H1 (cell line): ENCODE measurements at regions not wholly inside any gene's neighbourhood (a gene's known extent, or its start where the extent isn't known, plus 50 kb on each side); places are given as distances from the start of the nearest gene placed in this dataset.
A peak's percentile ranks its signal among the peaks of the same experiment; 100 is the strongest.

Experiments
- CTCF ChIA-PET: fragments of 300-600 bp; sonication (Branson Sonifier 250); formaldehyde crosslinking; loops from one replicate; lab custom pipeline; 2021; ENCODE audit not compliant: partially characterized antibody; lab: Charles Lee
- POLR2A ChIA-PET: fragments of 300-600 bp; sonication (Branson Sonifier 250); formaldehyde crosslinking; loops from one replicate; lab custom pipeline; 2021; ENCODE audit warnings: inconsistent platforms; ENCODE audit not compliant: partially characterized antibody; lab: Charles Lee
- DNase-seq, 2 experiments: peaks; one replicate each; pipeline versions ENCODE4 v3.0.0 to v3.0.0-alpha.2; 2010 to 2022; ENCODE audit warnings: low spot score in 2 of 2, low read depth in 1 of 2, mixed read lengths in 1 of 2
- FAIRE-seq: peaks from 2 replicates; lab custom pipeline; 2011; peaks lifted over from hg19 to GRCh38; lab: Jason Lieb, UNC
- H2AFZ ChIP-seq: 2 replicates; pipeline ENCODE4 v1.8.1; 2012; ENCODE audit warnings: low read length, inconsistent platforms
- H2AK5ac ChIP-seq: 2 replicates; pipeline ENCODE4 v1.6.1; 2013; ENCODE audit warnings: low read depth, low read length
- H2BK120ac ChIP-seq: replicated peaks from 2 replicates; pipeline ENCODE3; 2013; ENCODE audit warnings: low read depth, low read length, inconsistent platforms
- H2BK12ac ChIP-seq: 2 replicates; pipeline ENCODE4 v1.6.1; 2013; ENCODE audit warnings: low read depth, low read length
- H2BK15ac ChIP-seq: 2 replicates; pipeline ENCODE4 v1.6.1; 2013; ENCODE audit warnings: low read length
- H2BK20ac ChIP-seq: 2 replicates; pipeline ENCODE4 v1.6.1; 2013; ENCODE audit warnings: low read length
- H2BK5ac ChIP-seq: 2 replicates; pipeline ENCODE4 v1.6.1; 2013; ENCODE audit warnings: low read depth, low read length
- H3K14ac ChIP-seq: 2 replicates; pipeline ENCODE4 v1.6.1; 2013; ENCODE audit warnings: inconsistent platforms; ENCODE audit not compliant: insufficient read length
- H3K18ac ChIP-seq: 2 replicates; pipeline ENCODE4 v1.6.1; 2013; ENCODE audit warnings: low read length; ENCODE audit errors: extremely low read depth
- H3K23ac ChIP-seq: 2 replicates; pipeline ENCODE4 v1.6.1; 2013; ENCODE audit warnings: inconsistent platforms; ENCODE audit not compliant: insufficient read length
- H3K23me2 ChIP-seq: 2 replicates; pipeline ENCODE4 v1.6.1; 2013; ENCODE audit warnings: low read depth, low read length
- H3K27ac ChIP-seq: 2 replicates; pipeline ENCODE4 v1.6.1; 2011; ENCODE audit warnings: low read depth, low read length, inconsistent platforms
- H3K27me3 ChIP-seq, 4 experiments: replicated peaks in 1 of 4; 1 replicate in 1 of 4; 2 replicates in 3 of 4; pipeline versions ENCODE4 v1.6.1 to v1.8.1; 2011 to 2013; ENCODE audit warnings: low read length in 3 of 4, mild to moderate bottlenecking in 3 of 4, inconsistent platforms in 2 of 4, mixed read lengths in 2 of 4, moderate library complexity in 1 of 4; ENCODE audit not compliant: control insufficient read depth in 3 of 4, insufficient read depth in 3 of 4; ENCODE audit errors: extremely low read depth in 1 of 4
- H3K36me3 ChIP-seq, 4 experiments: 2 replicates each; pipeline versions ENCODE4 v1.6.1 to v1.8.1; 2011 to 2013; ENCODE audit warnings: mild to moderate bottlenecking in 4 of 4, low read length in 3 of 4, moderate library complexity in 2 of 4, control low read depth in 1 of 4, inconsistent platforms in 1 of 4; ENCODE audit not compliant: insufficient read depth in 4 of 4, control insufficient read depth in 2 of 4
- H3K4ac ChIP-seq: replicated peaks from 2 replicates; pipeline ENCODE3; 2013; ENCODE audit warnings: low read length, low read depth, mixed read lengths, inconsistent platforms; ENCODE audit not compliant: insufficient read length
- H3K4me1 ChIP-seq, 4 experiments: replicated peaks in 1 of 4; 1 replicate in 1 of 4; 2 replicates in 3 of 4; pipeline versions ENCODE4 v1.6.1 to v1.8.1; 2011 to 2013; ENCODE audit warnings: low read length in 3 of 4, inconsistent platforms in 2 of 4, mixed read lengths in 1 of 4; ENCODE audit not compliant: insufficient read depth in 4 of 4, control insufficient read depth in 3 of 4
- H3K4me2 ChIP-seq, 2 experiments: 2 replicates each; pipeline versions ENCODE4 v1.6.1 to v1.8.1; 2011 to 2013; ENCODE audit warnings: low read depth in 2 of 2, low read length in 2 of 2, control low read depth in 1 of 2, inconsistent platforms in 1 of 2, mild to moderate bottlenecking in 1 of 2; ENCODE audit not compliant: insufficient read depth in 1 of 2
- H3K4me3 ChIP-seq, 4 experiments: fragments of 200-600, 300-600 bp in 1 of 4; sonication (generic), shearing (Covaris generic), sonication (Bioruptor Twin) in 1 of 4; 2 replicates each; pipeline versions ENCODE4 v1.5.1 to v1.8.1; 2011 to 2016; ENCODE audit warnings: low read length in 4 of 4, low read depth in 3 of 4, control low read depth in 2 of 4, inconsistent platforms in 2 of 4, mild to moderate bottlenecking in 2 of 4, mixed read lengths in 1 of 4, moderate library complexity in 1 of 4; ENCODE audit not compliant: insufficient read depth in 2 of 4; ENCODE audit errors: extremely low read depth in 1 of 4
- H3K56ac ChIP-seq: replicated peaks from 2 replicates; pipeline ENCODE3; 2013; ENCODE audit warnings: low read depth, mild to moderate bottlenecking, mixed read lengths, low read length, inconsistent platforms; ENCODE audit not compliant: insufficient read length
- H3K79me1 ChIP-seq: 2 replicates; pipeline ENCODE4 v1.6.1; 2013; ENCODE audit warnings: low read depth, low read length, control low read depth
- H3K79me2 ChIP-seq, 2 experiments: 2 replicates each; pipeline versions ENCODE4 v1.6.1 to v1.8.1; 2012 to 2013; ENCODE audit warnings: low read length in 2 of 2, mild to moderate bottlenecking in 2 of 2, inconsistent platforms in 1 of 2; ENCODE audit not compliant: insufficient read depth in 2 of 2, control insufficient read depth in 1 of 2
- H3K9ac ChIP-seq, 4 experiments: replicated peaks in 1 of 4; 1 replicate in 1 of 4; 2 replicates in 3 of 4; pipeline versions ENCODE4 v1.6.1 to v1.8.1; 2011 to 2013; ENCODE audit warnings: low read depth in 3 of 4, low read length in 3 of 4, control low read depth in 2 of 4, mild to moderate bottlenecking in 2 of 4, moderate library complexity in 2 of 4, inconsistent platforms in 1 of 4; ENCODE audit errors: extremely low read depth in 1 of 4
- H3K9me3 ChIP-seq, 2 experiments: 2 replicates each; pipeline versions ENCODE4 v1.6.1 to v1.8.1; 2012 to 2013; ENCODE audit warnings: mild to moderate bottlenecking in 2 of 2, moderate library complexity in 2 of 2, control low read depth in 1 of 2, inconsistent platforms in 1 of 2, low read depth in 1 of 2, low read length in 1 of 2, mixed read lengths in 1 of 2; ENCODE audit not compliant: insufficient read depth in 2 of 2
- H4K20me1 ChIP-seq, 2 experiments: replicated peaks in 1 of 2; 2 replicates each; pipeline versions ENCODE3 to v1.8.1; 2011 to 2013; ENCODE audit warnings: inconsistent platforms in 2 of 2, low read length in 2 of 2, mild to moderate bottlenecking in 1 of 2; ENCODE audit not compliant: insufficient read depth in 2 of 2, control insufficient read depth in 1 of 2
- H4K5ac ChIP-seq: 2 replicates; pipeline ENCODE4 v1.6.1; 2013; ENCODE audit warnings: low read length, low read depth, mixed read lengths, inconsistent platforms; ENCODE audit not compliant: insufficient read length
- H4K8ac ChIP-seq: 2 replicates; pipeline ENCODE4 v1.8.0; 2013; ENCODE audit warnings: mild to moderate bottlenecking, moderate library complexity, low read length, inconsistent platforms; ENCODE audit not compliant: insufficient read depth; ENCODE audit errors: extremely low read depth
- H4K91ac ChIP-seq: replicated peaks from 2 replicates; pipeline ENCODE3; 2013; ENCODE audit warnings: low read length, mixed read lengths, inconsistent platforms; ENCODE audit not compliant: insufficient read length
- ASH2L ChIP-seq: fragments of 200-600, 300-600 bp; sonication (generic); IDR thresholded peaks from one replicate; pipeline ENCODE4 v1.7.1; 2017; ENCODE audit warnings: low read length
- CREB1 ChIP-seq: IDR thresholded peaks from 2 replicates; pipeline ENCODE4 v1.6.1; 2012; ENCODE audit warnings: inconsistent platforms
- EP300 ChIP-seq, 2 experiments: IDR thresholded peaks; 1 replicate in 1 of 2; 2 replicates in 1 of 2; pipeline ENCODE4 v1.6.1; 2011 to 2012; ENCODE audit warnings: low read depth in 2 of 2, low read length in 2 of 2, mild to moderate bottlenecking in 2 of 2, borderline replicate concordance in 1 of 2, inconsistent platforms in 1 of 2, moderate library complexity in 1 of 2
- EZH2 ChIP-seq: fragments of 200-600 bp; sonication (generic); IDR thresholded peaks from 2 replicates; pipeline ENCODE4 v1.7.1; 2012; ENCODE audit warnings: low read depth, mild to moderate bottlenecking, moderate library complexity, low read length, inconsistent platforms; ENCODE audit not compliant: severe bottlenecking
- KDM1A ChIP-seq: fragments of 200-600, 300-600 bp; sonication (generic); IDR thresholded peaks from 2 replicates; pipeline ENCODE4 v1.7.1; 2016; ENCODE audit warnings: mild to moderate bottlenecking, low read length, borderline replicate concordance
- KDM5A ChIP-seq: fragments of 200-600 bp; IDR thresholded peaks from 2 replicates; pipeline ENCODE4 v1.7.1; 2012; ENCODE audit warnings: mild to moderate bottlenecking, low read length, inconsistent platforms, mixed read lengths
- MAX ChIP-seq: IDR thresholded peaks from 2 replicates; pipeline ENCODE4 v1.6.1; 2012; ENCODE audit warnings: inconsistent platforms
- RXRA ChIP-seq: IDR thresholded peaks from 2 replicates; pipeline ENCODE4 v1.6.1; 2011; ENCODE audit warnings: low read depth, mild to moderate bottlenecking, low read length, moderate library complexity; ENCODE audit not compliant: insufficient read depth
- SAP30 ChIP-seq: fragments of 300-600 bp; sonication (generic); IDR thresholded peaks from 2 replicates; pipeline ENCODE4 v1.7.1; 2012; ENCODE audit warnings: low read length, moderate library complexity, mild to moderate bottlenecking, inconsistent platforms; ENCODE audit not compliant: insufficient read depth, insufficient replicate concordance
- SP4 ChIP-seq: IDR thresholded peaks from 2 replicates; pipeline ENCODE4 v1.6.1; 2012; ENCODE audit warnings: low read length, inconsistent platforms
- WGBS, 2 experiments: shearing (Covaris generic) in 1 of 2; methylation state at CpG; one replicate each; pipeline versions ENCODE4 v1.1.6 to v1.1.7; 2013 to 2015; ENCODE audit warnings: low lambda C conversion rate in 2 of 2, mixed read lengths in 2 of 2, inconsistent platforms in 1 of 2, low coverage in 1 of 2, missing lambda C conversion rate in 1 of 2; ENCODE audit not compliant: insufficient replicate concordance in 2 of 2, insufficient coverage in 1 of 2, insufficient read length in 1 of 2; ENCODE audit errors: extremely low coverage in 1 of 2, missing lambda C conversion rate in 1 of 2; 5-methylcytosine and 5-hydroxymethylcytosine counted together

- H2BK12ac ChIP-seq: 0 out of 2 replicates have a peak overlapping the region, but pooled peaks have one; percentile 62
- no peak for DNase-seq
- no peaks in the 10 kb centered on the region for H3K27me3 ChIP-seq
- H3K27ac ChIP-seq: no peak overlapping the region
- H3K56ac ChIP-seq: no peak overlapping the region
- H2BK5ac ChIP-seq: no peak overlapping the region
- H3K4me1 ChIP-seq: no peaks in the 10 kb centered on the region
- no peaks in the 10 kb centered on the region for H3K9me3 ChIP-seq
- H2BK20ac ChIP-seq: no peak overlapping the region
- H3K9ac ChIP-seq: no peak overlapping the region
- H3K23ac ChIP-seq: no peak overlapping the region
- H2AK5ac ChIP-seq: no peak overlapping the region
- no peak overlapping the region for H3K18ac ChIP-seq
- H3K36me3 ChIP-seq: no peaks in the 10 kb centered on the region
- POLR2A ChIA-PET: no interaction called here
- WGBS, 2 experiments: 89% methylated on average over 12 of the region's 12 CpGs; no CpG with 5 or more reads in 1 of the 2 experiments
- no peaks in the 10 kb centered on the region for H3K79me1 ChIP-seq
- H3K4me3 ChIP-seq: no peak overlapping the region
- H3K14ac ChIP-seq: no peak overlapping the region
- H2AFZ ChIP-seq: no peak overlapping the region
- H4K20me1 ChIP-seq: no peaks in the 10 kb centered on the region
- no peak overlapping the region; a peak in 1 of 4 replicates for H3K4me2 ChIP-seq
- H4K5ac ChIP-seq: no peak overlapping the region
- H3K79me2 ChIP-seq: no peaks in the 10 kb centered on the region
- H4K8ac ChIP-seq: no peak overlapping the region
- no peak overlapping the region for H2BK120ac ChIP-seq
- CTCF ChIA-PET: interaction anchor here (0.6 to 1.5 kb wide), 4 partner anchors 161 to 1737 kb away, joined by 3 to 4 read pairs (median 3); no protein-coding TSS in a partner anchor
- no peak overlapping the region for H3K4ac ChIP-seq
- no peak for FAIRE-seq
- H2BK15ac ChIP-seq: no peak overlapping the region
- no peak for TF ChIP-seq RXRA
- TF ChIP-seq CREB1: no peak
- TF ChIP-seq SAP30: no peak
- no peak for TF ChIP-seq EZH2
- no peak for TF ChIP-seq MAX
- TF ChIP-seq SP4: no peak
- no peak for TF ChIP-seq KDM1A
- no peak for TF ChIP-seq ASH2L
- TF ChIP-seq EP300 (IDR thresholded peaks at IDR 0.05; ENCODE audit: borderline replicate concordance in 1 of 2, low read depth in 2 of 2, low read length in 2 of 2): no peak
- no peak for TF ChIP-seq KDM5A
- H3K23me2 ChIP-seq: no peaks in the 10 kb centered on the region
- no peak overlapping the region for H4K91ac ChIP-seq
Measured at GRCh38 chr2:12554224-12555011, 162.3 kb upstream of the TRIB2 start.
